GM11168 (cell line): ENCODE measurements at regions not wholly inside any gene's neighbourhood (a gene's known extent, or its start where the extent isn't known, plus 50 kb on each side); places are given as distances from the start of the nearest gene placed in this dataset.
"Not testable (repeated sequence)": the region's sequence is repeated elsewhere in the genome, so short reads cannot be mapped to it uniquely, and the experiment has no call there.

Source experiments
- in situ Hi-C: fragments of 300-500 bp; cut with MboI; formaldehyde crosslinking; loops from one replicate; pipeline ENCODE4 v1.12.0; 2022; ENCODE audit warnings: low sequenced_read_pairs; ENCODE audit not compliant: unreplicated experiment

DNA sequence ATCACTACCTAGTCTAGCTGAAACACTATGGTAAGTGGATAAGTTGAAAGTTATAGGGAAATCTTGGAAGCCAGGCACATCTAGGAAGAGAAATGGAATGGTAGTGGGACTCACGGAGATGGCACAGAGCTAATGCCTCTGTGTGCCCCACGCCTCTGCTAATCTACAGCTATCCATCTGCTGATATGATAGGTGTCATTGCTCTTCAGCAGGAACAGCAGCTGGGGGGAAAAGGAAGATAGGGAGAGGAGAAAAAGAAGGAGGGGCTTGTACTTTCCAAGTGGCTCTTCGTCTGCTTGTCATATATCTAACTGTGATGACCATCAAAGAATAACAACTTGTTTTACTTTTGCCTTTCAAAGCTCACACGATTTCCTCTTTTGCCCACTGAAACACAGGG is 1199.1 kb upstream of the SORCS1 start:
- in situ Hi-C loops: no loop called here

DNA sequence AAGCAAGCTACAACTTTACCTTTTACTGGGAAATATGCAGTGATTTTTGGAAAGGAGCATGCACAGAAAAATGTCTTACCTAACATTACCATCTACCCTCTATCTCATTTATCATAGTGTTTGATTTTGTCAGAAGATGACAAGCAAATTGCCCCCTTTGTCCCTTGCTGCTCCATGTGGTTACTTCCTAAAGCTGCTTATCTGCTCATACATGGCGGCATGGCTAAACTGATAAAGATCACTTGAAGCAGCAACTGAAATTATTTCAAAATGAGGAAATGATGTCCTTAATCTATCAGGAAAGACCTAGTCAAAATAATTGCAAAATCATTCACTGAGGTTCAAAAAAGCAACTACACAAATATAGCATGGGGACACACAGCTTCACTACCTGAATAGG is 1198.5 kb upstream of the SORCS1 start:
- in situ Hi-C loops: no loop called here

DNA sequence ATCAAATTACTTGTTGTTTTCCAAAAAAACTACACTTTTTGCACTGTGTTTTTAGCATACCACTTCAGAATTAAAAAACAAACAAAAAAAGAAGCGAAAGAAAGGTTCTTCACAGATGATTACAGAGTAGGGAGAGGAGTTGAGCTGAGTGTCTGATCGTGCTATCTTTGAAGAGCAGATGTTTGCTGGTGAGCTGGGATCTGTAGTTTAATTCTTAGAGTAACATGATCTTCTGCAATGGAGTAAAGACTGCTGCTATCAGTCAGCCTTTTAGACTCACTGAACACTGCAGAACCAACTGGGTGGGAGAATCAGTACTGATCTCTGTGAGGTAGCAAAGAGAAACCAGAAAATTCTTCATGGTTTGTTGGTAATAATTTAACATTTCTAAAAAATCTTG is 1197.8 kb upstream of the SORCS1 start:
- in situ Hi-C loops: no loop called here

DNA sequence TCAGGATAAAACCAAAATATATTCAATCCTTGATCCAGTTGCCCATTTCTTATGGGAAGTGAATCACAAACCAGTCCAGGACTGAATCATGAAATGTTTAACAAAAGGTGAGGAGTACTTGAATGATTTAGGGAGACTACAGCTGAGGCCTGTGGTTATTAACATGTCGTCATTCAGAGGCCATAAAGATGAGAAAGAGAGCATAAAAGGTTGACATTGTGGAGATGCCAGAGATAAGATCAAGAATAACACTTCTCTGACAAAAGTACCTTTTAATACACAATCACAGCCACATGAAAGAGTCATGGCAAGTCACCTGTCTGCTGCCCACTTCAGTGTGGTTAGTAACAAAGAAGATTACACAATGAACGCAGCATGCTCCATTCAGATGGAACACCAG is 1195.7 kb upstream of the SORCS1 start:
- in situ Hi-C loops: no loop called here

DNA sequence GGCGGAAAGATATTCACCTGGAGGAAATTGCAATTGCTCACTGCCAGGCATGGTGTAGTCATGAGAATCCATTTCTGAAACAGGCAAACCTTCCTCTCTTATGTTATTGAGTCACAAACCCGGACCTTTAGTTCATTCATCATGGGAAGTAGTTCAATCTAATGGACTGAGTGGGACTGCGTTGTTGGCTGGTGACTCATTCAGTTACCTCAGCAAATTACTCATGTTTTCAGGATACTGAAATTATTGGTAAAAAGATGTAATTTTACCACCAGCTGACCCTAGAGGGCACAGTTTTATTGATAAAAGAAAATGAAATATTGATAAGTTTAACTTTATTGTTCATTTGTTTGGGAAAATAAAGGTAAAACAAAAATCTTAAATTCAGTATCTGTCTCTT is 1194.4 kb upstream of the SORCS1 start:
- in situ Hi-C loops: no loop called here

DNA sequence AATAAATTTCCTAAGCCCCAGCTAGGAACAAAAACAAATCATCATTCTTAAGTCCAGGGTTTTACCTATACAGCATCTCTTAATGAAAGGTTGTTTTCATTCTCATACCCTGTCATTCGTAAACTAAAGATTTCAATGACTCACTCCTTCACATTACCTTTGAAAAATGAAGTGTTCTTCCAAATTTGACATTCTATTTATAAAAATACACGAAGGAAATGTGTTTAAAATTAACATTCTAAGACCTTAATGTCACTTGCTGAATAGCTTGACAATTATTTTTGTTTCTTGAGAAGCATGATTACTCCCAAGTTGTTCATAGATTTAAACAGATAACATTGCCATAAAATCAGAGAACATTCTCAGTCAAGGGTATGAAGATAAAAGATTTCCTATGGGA is 1188.3 kb upstream of the SORCS1 start:
- in situ Hi-C loops: no loop called here

DNA sequence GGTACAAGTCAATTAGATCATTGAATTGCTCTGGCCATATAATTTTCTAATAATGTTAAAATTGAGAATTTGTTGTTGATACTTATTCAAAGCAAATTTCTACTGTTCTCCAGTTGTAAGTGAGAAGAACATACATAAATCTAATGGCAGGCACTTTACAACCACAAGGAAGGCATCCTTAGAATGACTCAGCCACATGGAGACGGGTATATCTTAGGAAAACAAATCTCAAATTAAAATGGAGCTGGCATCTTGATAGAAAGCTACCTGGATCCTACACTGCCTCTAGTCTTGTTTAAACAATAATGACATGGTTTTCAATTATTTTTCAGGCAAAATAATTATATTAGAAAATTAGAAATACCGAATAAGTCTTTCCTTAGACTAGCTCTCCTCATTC is 1183.7 kb upstream of the SORCS1 start:
- in situ Hi-C loops: no loop called here

DNA sequence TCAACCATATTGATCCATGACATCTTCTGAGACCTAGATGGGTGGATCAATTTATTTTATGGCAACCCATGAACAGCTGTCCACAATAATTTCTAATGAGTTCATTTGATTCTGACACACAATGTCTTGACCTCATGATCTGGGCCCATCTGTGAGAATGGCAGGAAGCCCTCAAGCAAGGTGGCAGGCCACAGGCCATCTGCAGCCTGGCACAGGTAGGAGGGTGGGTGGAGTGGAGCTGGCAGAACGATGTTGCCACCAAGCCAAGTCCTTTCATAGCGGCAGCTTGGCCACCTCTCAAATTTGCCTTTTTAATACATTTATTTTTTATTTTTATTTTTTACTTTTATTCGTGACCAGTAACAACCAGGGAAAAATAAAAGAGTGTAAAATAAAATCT is 1181.6 kb upstream of the SORCS1 start:
- in situ Hi-C loops: no loop called here

DNA sequence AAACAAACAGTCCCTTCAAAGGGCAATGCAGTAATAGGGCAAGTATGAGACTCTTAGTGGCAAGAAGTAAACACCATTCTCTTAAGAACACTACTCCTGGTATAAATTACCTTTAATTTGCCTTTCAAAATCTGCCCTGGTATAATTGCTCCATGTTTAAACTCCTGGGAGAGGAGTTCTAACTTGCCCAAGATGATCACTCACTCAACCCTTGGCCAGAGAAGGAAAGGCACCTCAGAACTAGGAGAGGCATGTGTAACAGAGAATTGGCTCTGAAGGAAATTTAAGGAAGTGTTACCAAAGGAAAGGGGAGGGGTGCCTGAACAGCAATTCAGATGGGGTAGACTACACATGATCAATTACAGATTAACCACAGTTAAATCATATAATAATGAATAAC is 1173.6 kb upstream of the SORCS1 start:
- in situ Hi-C loops: no loop called here

DNA sequence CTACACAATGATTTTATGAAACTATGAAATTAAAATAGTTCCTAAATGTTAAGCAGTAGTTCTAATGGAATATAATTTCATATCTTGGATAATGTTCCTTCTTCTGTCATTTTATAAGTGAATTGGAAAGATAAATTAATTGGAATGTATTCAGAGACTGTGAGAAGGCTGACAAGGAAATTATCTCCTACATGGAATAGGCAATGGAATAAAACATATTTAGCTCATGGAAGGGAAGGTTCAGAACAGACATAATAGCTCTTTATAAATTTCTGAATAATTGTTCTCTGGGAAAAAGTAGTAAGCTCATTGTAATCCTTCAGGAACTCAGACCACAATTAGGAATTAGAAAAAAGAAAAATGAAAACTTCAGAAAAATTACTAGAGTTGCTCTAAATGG is 1172.3 kb upstream of the SORCS1 start:
- in situ Hi-C loops: no loop called here

DNA sequence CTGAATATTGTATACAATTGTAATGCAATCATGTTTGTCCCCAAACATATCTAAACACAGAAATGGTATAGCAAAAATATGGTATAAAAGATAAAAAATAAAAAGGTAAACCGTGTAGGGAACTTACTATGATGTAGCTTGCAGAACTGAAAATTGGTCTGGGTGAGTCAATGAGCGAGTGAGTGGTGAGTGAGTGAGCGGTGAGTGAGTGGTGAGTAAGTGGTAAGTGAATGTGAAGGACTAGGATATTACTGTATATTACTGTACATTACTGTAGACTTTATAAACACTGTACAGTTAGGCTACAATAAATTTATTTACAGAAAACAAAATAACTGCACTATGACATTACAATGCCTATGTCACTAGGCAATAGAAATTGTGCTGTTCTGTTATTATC is 1163.2 kb upstream of the SORCS1 start:
- in situ Hi-C loops: no loop called here

DNA sequence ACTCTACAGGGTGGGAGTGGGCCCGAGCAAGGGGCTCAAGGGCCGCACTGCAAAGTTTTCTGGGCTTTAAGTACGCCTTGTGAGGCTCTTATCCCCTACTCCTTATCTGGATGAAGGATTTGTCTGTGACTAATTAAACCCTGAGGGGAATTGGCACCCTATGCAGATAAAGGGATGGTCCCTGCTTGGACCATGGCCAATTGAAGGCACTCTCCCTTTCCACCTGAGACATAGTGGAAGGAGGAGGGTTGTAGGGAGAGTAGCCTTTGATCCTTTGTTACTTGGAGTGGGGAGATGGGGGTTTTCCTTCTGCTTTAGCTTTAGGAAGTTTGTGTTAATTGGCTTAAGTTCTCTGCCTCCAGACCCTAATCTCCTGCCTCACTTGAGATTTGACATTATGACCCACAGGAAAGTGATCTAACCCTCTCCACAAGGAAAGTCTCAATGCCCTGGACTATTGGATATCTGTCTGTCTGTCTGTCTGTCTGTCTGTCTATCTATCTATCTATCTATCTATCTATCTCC is 1158.8 kb upstream of the SORCS1 start:
- in situ Hi-C loops: no loop called here

DNA sequence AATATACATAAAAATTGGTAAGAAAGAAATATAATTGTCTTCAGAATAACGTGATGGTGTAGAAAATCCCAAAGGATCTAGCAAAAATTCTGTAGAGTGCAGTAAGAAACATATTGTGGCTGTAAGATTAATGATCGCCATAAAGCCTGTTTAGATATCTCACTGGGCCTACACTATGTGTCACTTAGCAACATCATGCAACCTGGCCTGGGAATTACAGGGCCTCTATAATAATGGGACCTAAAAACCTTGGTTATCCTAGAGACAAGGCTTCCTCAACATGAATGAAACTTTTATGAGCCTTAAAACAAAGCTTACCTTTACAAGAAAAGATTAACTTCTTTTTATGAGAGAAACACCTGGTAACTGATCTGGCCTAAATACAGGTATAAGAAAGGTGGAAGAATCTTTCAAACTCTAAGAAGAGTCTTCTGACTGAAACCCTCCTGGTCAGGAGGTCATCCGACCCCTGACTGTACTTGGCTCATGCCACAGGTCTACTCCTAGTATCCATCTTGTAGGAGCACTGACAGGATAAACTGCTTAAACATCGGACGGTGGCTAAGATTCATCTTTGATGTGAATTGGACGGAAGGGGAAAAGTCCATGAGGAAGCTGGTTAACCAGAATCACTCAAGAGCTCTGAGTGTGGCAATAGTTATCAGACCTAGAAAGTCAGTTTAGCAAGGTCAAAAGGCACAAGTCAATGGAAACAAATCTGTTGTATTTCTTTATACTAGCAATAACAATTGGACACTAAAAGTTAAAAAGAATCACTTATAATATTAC is 1155.1 kb upstream of the SORCS1 start:
- in situ Hi-C loops: no loop called here

DNA sequence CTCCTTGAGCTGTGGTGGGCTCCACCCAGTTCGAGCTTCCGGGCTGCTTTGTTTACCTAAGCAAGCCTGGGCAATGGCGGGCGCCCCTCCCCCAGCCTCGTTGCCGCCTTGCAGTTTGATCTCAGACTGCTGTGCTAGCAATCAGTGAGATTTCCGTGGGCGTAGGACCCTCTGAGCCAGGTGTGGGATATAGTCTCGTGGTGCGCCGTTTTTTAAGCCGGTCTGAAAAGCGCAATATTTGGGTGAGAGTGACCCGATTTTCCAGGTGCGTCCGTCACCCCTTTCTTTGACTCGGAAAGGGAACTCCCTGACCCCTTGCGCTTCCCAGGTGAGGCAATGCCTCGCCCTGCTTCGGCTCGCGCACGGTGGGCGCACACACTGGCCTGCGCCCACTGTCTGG is 1151.1 kb upstream of the SORCS1 start:
- in situ Hi-C loops: not testable (repeated sequence)

DNA sequence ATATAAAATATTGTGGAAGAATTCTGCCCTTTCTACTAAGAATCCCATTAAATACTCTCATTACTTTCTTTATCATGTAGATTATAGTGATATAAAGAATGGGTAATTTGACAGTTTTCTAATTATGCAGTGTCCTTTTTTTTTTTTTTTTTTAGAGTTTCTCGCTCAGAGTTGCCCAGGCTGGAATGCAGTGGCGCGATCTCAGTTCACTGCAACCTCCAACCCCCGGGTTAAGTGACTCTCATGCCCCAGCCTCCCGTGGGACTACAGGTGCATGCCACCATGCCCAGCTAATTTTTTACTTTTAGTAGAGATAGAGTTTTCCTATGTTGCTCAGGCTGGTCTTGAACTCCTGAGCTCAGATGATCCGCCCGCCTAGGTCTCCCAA is 1143.4 kb upstream of the SORCS1 start:
- in situ Hi-C loops: no loop called here

DNA sequence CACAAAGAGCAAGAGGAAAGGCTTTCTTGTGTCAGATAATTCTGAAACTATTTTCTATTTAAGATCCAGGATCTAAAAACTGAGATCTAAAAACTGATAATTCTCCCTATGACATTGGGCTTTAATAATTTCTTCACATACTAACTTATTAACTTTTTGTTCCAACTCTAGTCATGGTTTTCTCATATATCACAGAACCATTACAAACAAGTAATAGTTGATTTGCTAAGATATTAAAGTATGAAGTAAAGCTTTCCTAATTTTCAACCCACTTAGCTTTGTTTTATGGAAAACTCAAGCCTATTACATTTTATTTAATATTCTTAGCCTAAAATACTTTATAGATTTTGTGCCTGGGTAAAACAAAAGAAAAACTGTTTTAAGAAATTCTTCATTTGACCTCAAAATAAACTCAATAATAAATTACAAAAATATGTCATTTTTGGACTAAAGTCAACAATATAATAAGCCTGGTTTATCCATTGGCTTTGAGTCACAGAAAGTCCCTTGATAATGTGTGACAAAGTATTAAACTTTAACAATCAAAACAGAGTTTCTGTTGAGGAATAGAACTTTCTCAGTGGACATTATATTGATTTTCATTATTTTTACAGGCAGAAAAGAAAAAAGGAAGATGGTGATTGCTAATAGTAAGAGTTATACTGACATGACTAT is 1142.9 kb upstream of the SORCS1 start:
- in situ Hi-C loops: no loop called here

DNA sequence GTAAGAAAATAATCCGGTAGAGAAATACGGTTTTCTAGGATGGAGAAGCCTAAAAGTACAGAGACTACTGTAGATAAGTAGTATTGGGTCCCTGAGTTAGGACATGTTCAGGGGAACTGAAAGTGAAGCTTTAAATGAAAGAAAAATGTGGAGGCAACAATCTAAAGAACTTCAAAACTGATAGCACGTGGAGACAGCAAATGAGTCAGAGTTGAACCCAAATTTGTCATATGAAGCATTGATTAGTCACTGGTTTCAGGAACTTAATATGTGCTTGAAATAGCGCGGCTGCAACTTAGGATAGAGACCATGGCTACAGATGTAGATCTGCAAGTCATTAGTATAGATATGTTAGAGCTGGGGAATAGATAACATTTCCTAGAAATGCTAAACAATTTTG is 1138.6 kb upstream of the SORCS1 start:
- in situ Hi-C loops: no loop called here

DNA sequence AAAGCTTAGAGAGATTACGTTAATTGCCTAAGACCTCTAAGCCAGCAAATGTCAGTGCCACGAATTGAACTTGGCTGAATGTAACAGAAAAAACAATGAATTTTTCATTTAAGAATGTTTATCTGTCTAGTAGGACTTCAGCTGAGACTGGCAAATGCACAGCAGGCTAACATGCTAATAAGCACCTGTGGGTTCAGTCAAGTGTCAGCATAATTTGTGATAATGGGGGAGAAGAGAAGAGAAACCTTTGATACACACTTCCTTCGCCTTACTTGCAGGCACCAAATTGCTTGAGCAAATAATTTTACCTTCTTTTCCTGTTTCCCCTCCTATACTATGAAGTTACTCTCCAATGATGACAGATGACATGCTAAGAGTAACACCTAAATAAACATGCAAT is 1136.5 kb upstream of the SORCS1 start:
- in situ Hi-C loops: no loop called here

DNA sequence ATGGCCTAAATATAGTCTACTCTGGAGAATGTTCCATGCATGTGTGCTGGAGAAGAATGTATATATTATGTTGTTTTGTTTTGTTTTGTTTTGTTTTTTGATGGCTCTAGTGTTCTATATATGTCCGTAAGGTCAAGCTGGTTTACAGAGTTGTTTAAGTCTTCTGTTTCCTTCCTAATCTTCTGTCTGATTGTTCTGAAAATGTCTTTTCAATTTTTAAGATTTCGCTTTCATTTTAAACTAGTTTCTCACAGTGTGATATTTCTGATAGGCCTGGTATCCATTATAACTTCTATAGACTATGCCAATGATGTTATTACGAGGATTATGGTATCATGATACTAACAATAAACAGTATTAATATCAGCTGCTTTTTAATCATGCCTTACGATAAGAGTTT is 1126.3 kb upstream of the SORCS1 start:
- in situ Hi-C loops: no loop called here

DNA sequence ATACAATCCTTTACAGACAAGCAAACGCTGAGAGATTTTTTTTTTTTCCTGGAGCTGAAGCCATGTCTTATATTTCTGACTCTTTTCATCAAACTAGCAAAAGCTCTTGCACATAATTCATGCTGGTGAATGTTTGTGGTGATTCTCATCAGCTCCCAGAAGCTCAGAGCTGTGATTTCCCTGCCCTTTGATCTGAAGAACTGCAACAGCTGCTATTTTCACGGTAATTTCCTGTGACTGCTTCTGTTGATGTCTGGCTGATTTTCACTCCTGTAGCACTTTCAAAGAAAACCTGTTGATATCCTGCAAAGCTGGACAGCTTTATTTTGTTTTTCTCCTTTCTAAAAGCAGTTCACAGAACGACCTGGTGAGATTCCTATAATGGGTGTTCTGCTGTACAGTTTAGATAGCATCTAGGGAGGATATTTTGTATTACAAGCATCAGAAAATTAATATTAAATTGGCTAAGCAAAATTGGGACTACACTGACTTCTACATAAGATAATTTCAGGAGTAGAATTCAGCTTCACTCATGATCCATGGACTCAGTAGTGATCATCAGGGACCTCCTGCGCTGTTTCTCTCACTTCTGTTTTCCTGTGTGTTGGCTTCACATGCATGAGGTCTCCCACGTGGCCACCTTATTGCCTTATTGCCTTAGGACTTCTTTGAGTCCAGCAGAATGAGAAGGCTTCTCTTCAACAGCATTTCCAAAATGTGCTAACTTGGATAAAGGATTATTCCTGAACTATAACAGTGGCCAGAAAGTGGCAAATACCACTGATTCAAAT is 1111.6 kb upstream of the SORCS1 start:
- in situ Hi-C loops: no loop called here

DNA sequence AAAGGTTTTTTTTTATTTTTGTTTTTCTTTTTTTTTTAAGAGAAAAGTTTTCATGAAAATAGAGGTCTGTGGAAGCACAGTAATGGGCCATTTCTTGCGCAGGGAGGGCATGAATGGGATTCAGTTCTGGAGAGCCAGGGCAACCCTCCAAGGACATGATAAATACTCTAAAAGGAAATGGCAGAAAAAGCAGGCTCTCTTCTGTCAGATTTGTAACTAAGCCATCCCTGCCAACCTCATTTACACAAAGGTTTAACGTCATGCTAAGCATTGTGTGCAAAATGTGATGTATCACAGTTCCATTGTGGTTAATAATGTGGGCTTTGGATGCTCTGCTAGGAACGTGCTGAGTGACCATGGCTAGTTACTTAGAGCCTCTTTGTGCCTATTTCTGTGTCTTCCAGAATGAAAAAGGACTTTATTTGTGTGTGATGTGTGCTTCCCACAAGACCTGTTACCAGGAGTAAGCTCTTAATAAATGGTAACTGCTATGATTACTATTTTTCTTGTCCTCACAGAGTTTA is 1095.9 kb upstream of the SORCS1 start:
- in situ Hi-C loops: no loop called here
